ENCODE measurements at regions not wholly inside any gene's neighbourhood (a gene's known extent, or its start where the extent isn't known, plus 50 kb on each side); places are given as distances from the start of the nearest gene placed in this dataset.
"Not testable (repeated sequence)": the region's sequence is repeated elsewhere in the genome, so short reads cannot be mapped to it uniquely, and the experiment has no call there.

- ATAC-seq = no peak
- CTCF ChIA-PET = no interaction called here
- H3K36me3 Mint-ChIP-seq = no peaks in the 10 kb centered on the region
- no peak for DNase-seq
- H3K9me3 Mint-ChIP-seq (ENCODE audit: low read depth) = peaks cover 4% of the 10 kb centered on the region
- H3K4me1 Mint-ChIP-seq = no peaks in the 10 kb centered on the region
- H3K4me3 Mint-ChIP-seq = no peak overlapping the region
- no peak overlapping the region for H3K27ac Mint-ChIP-seq
- H3K27me3 Mint-ChIP-seq = peaks cover 13% of the 10 kb centered on the region
Observed at GRCh38 chr5:112569596-112569995, 150.5 kb upstream of the EPB41L4A start.

- Mint-ChIP-seq H3K27ac (no peak overlapping the region), H3K27me3 (peaks cover 13% of the 10 kb centered on the region), H3K4me3 (no peak overlapping the region), H3K9me3 (ENCODE audit: low read depth) (no peaks in the 10 kb centered on the region), H3K4me1 (no peaks in the 10 kb centered on the region), H3K36me3 (no peaks in the 10 kb centered on the region)
- CTCF ChIA-PET = no interaction called here
- no peak for DNase-seq
- no peak for ATAC-seq
Observed at GRCh38 chr5:112570708-112571444, 151.8 kb upstream of the EPB41L4A start.

DNA sequence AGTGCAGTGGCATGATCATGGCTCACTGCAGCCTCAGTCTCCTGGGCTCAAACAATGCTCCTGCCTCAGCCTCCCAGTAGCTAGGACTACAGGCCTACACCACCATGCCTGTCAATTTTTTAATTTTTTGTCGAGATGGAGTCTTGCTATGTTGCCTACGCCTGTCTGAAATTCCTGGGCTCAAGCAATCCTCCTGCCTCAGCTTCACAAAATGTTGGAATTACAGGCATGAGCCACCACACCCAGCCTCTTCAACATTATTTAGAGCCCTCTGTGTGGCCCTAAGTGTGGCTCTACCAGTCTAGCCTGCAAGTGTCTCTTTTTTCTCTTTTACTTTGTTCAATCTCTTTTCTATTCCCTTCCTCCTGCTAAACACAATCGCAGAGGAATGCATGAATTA, 154.4 kb upstream of the EPB41L4A start:
- H3K36me3 Mint-ChIP-seq = no peaks in the 10 kb centered on the region
- no peak overlapping the region for H3K27ac Mint-ChIP-seq
- DNase-seq = no peak
- peaks cover 8% of the 10 kb centered on the region for H3K27me3 Mint-ChIP-seq
- H3K4me1 Mint-ChIP-seq = no peaks in the 10 kb centered on the region
- H3K9me3 Mint-ChIP-seq (ENCODE audit: low read depth) = no peaks in the 10 kb centered on the region
- no peak overlapping the region for H3K4me3 Mint-ChIP-seq
- CTCF ChIA-PET = no interaction called here
- no peak for ATAC-seq

- H3K27me3 Mint-ChIP-seq = peaks cover 8% of the 10 kb centered on the region
- no peaks in the 10 kb centered on the region for H3K36me3 Mint-ChIP-seq
- CTCF ChIA-PET = no interaction called here
- H3K4me3 Mint-ChIP-seq = no peak overlapping the region
- H3K9me3 Mint-ChIP-seq (ENCODE audit: low read depth) = no peaks in the 10 kb centered on the region
- DNase-seq (no peak), ATAC-seq (no peak)
- H3K27ac Mint-ChIP-seq = no peak overlapping the region
- no peaks in the 10 kb centered on the region for H3K4me1 Mint-ChIP-seq
Observed at GRCh38 chr5:112574536-112574935, 155.5 kb upstream of the EPB41L4A start.

GRCh38 chr5:112576298-112576925, 157.3 kb upstream of the EPB41L4A start:
- no peak overlapping the region for H3K27ac Mint-ChIP-seq
- H3K4me1 Mint-ChIP-seq = no peaks in the 10 kb centered on the region
- CTCF ChIA-PET = no interaction called here
- H3K27me3 Mint-ChIP-seq = peaks cover 8% of the 10 kb centered on the region
- ATAC-seq (no peak), DNase-seq (no peak)
- H3K36me3 Mint-ChIP-seq = no peaks in the 10 kb centered on the region
- no peak overlapping the region for H3K4me3 Mint-ChIP-seq
- H3K9me3 Mint-ChIP-seq (ENCODE audit: low read depth) = no peaks in the 10 kb centered on the region

GRCh38 chr5:112579599-112580170, 158.0 kb upstream of the APC start:
- Mint-ChIP-seq H3K9me3 (ENCODE audit: low read depth) (no peaks in the 10 kb centered on the region), H3K4me1 (no peaks in the 10 kb centered on the region), H3K4me3 (no peak overlapping the region), H3K36me3 (no peaks in the 10 kb centered on the region), H3K27me3 (no peaks in the 10 kb centered on the region), H3K27ac (no peak overlapping the region)
- CTCF ChIA-PET = no interaction called here
- ATAC-seq (no peak), DNase-seq (no peak)

DNA sequence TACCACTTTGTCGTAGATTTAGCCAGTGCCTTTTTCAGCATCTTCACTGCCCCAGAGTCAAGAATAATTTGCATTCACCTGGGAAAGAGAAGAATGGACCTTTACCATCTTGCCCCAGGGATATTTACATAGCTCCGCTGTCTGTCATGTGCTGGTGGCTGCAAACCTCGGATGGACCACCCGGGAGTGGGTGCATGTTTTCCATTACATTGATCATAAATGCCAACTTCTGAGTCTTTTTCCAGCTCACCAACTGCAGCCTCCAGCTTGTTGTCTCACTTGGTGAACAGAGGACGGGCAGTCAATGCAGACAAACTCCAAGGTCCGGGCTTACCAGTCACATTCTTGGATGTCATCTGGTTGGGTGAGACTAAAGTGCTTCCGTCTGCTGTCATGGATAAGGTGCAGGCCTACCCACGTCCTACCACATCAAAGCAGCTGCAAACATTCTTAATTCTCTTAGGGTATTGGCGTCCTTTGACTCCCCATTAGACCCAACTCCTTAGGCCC, 155.8 kb upstream of the APC start:
- Mint-ChIP-seq H3K9me3 (ENCODE audit: low read depth) (no peaks in the 10 kb centered on the region), H3K27ac (no peak overlapping the region), H3K4me3 (no peak overlapping the region), H3K27me3 (peaks cover 4% of the 10 kb centered on the region), H3K4me1 (no peaks in the 10 kb centered on the region), H3K36me3 (no peaks in the 10 kb centered on the region)
- CTCF ChIA-PET = no interaction called here
- ATAC-seq (no peak), DNase-seq (no peak)

DNA sequence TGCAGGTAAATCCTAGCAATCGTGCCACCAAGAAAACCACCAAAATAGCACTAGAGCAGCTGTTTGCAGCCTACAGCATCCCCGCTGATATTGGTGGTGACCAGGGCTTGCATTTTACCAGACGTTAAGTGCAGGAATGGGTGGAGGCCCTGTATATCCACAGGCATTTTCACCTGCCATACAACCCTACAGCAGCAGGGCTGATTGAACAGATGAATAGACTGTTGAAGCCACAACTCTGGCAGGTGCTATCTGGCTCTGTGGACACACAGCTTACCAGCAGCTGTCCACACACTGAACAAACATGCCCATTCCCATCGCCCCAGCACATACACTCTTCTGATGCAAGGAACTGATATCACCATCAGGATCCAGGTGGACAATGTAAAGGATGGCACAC, 154.5 kb upstream of the APC start:
- Mint-ChIP-seq H3K4me1 (no peaks in the 10 kb centered on the region), H3K36me3 (no peaks in the 10 kb centered on the region), H3K4me3 (no peak overlapping the region), H3K9me3 (ENCODE audit: low read depth) (no peaks in the 10 kb centered on the region), H3K27ac (no peak overlapping the region), H3K27me3 (peaks cover 9% of the 10 kb centered on the region)
- no peak for ATAC-seq
- no peak for DNase-seq
- CTCF ChIA-PET = no interaction called here

GRCh38 chr5:112584781-112585180, 152.9 kb upstream of the APC start:
- Mint-ChIP-seq H3K4me1 (peaks cover 7% of the 10 kb centered on the region), H3K27me3 (peaks cover 17% of the 10 kb centered on the region), H3K36me3 (no peaks in the 10 kb centered on the region), H3K4me3 (no peak overlapping the region), H3K27ac (no peak overlapping the region), H3K9me3 (ENCODE audit: low read depth) (no peaks in the 10 kb centered on the region)
- no peak for ATAC-seq
- CTCF ChIA-PET = no interaction called here
- DNase-seq = no peak

DNA sequence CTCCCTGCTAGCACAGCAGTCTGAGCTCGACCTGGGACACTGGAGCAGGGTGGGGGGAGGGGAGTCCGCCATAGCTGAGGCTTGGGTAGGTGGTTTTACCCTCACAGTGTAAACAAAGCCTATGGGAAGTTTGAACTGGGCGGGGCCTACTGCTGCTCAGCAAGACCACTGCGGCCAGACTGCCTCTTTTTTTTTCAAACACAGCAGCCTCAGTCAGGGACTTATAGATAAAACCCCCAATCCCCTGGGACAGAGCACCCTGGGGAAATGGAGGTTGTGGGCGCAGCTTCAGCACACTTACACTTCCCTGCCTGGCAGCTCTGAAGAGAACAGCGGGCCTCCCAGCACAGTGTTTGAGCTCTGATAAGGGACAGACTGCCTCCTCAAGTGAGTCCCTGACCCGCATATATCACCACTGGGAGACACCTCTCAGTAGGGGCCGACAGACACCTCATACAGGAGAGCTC, 151.1 kb upstream of the APC start:
- CTCF ChIA-PET = interaction anchor here (0.8 kb wide), 1 partner anchor 171 kb away, joined by 3 read pairs; no protein-coding TSS in a partner anchor
- no peaks in the 10 kb centered on the region for H3K9me3 Mint-ChIP-seq (ENCODE audit: low read depth)

GRCh38 chr5:112590858-112591257, 146.8 kb upstream of the APC start:
- H3K27me3 Mint-ChIP-seq = peaks cover 20% of the 10 kb centered on the region
- DNase-seq; H3K4me1 Mint-ChIP-seq; H3K36me3 Mint-ChIP-seq; H3K4me3 Mint-ChIP-seq; ATAC-seq; CTCF ChIA-PET; H3K9me3 Mint-ChIP-seq (ENCODE audit: low read depth); H3K27ac Mint-ChIP-seq: not testable (repeated sequence)

More for the DNA sequence above, 151.1 kb upstream of the APC start:
- no peak overlapping the region for H3K4me3 Mint-ChIP-seq
- no peak for DNase-seq
- peaks cover 7% of the 10 kb centered on the region for H3K4me1 Mint-ChIP-seq
- H3K27me3 Mint-ChIP-seq = peaks cover 17% of the 10 kb centered on the region
- H3K36me3 Mint-ChIP-seq = no peaks in the 10 kb centered on the region
- no peak for ATAC-seq
- H3K27ac Mint-ChIP-seq = no peak overlapping the region

DNA sequence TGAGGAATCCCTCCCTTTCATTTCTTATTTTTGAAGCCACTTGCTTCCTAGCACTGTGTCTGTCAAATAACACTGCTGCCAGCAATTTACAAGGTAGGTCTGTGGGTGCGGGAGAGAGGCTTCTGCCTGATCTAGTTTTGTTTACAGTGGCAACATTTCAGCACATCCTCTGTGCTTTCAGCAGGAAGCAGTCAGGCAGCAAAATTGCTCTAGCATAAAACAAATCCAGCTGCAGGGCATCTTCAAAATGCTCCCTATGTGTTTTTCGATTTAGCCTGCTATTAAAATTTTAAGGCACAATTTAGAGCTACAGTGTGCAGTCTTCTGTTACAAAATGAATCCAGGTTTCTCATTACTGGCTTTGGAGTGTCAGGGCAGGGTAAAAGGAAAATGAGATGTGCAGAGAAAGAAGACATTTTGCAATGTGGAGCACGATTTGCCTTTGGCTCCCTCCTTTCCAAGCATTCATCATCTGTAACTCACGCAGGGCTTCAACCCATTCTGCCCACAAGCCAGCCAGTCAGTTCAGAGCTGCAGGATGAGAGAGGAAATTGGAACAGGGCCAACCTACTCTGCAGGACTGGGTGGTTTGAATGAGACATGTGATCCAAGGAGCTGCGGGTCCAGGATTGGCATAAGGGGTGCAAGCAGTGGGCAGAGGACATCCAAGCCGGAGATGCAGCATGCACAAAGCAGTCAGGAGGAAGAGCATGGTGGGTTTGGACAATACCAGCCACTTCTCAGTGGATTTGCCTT, 143.4 kb upstream of the APC start:
- no peak overlapping the region for H3K27ac Mint-ChIP-seq

GRCh38 chr5:112594941-112595340, 142.7 kb upstream of the APC start:
- H3K9me3 Mint-ChIP-seq (ENCODE audit: low read depth) = no peaks in the 10 kb centered on the region
- no peak for ATAC-seq
- CTCF ChIA-PET = no interaction called here
- H3K27me3 Mint-ChIP-seq = peaks cover 11% of the 10 kb centered on the region
- no peak overlapping the region for H3K27ac Mint-ChIP-seq
- DNase-seq = no peak
- no peak overlapping the region for H3K4me3 Mint-ChIP-seq
- H3K4me1 Mint-ChIP-seq = no peaks in the 10 kb centered on the region
- no peaks in the 10 kb centered on the region for H3K36me3 Mint-ChIP-seq

More for the DNA sequence above, 143.4 kb upstream of the APC start:
- Mint-ChIP-seq H3K4me3 (no peak overlapping the region), H3K9me3 (ENCODE audit: low read depth) (no peaks in the 10 kb centered on the region), H3K4me1 (peaks cover 2% of the 10 kb centered on the region), H3K27me3 (peaks cover 13% of the 10 kb centered on the region), H3K36me3 (no peaks in the 10 kb centered on the region)
- no peak for ATAC-seq
- CTCF ChIA-PET = no interaction called here
- DNase-seq = no peak

Measured in activated CD8-positive, alpha-beta memory T cell treated with anti-CD3 and anti-CD28 coated beads, Interleukin-2, amount 10 ng/mL, durations not matched to agents 7 days and 5 days (primary cell).